HEK293 (cell line): ENCODE measurements at regions not wholly inside any gene's neighbourhood (a gene's known extent, or its start where the extent isn't known, plus 50 kb on each side); places are given as distances from the start of the nearest gene placed in this dataset.

Experiments used
- CTCF ChIA-PET: fragments of 350-600 bp; formaldehyde crosslinking; extraction: SDS; loops from one replicate; lab custom pipeline; 2021; ENCODE audit warnings: antibody characterized with exemption; lab: Yijun Ruan, JAX
- POLR2A ChIA-PET: fragments of 300-600 bp; formaldehyde crosslinking; extraction: SDS; loops from one replicate; lab custom pipeline; 2020; ENCODE audit warnings: antibody characterized with exemption, inconsistent platforms; lab: Yijun Ruan, JAX
- H3K27ac ChIP-seq: fragments of 200-500 bp; sonication (Bioruptor generic); 2 replicates; pipeline ENCODE4 v1.5.1; 2014; ENCODE audit warnings: low read depth, low read length, control low read depth, inconsistent platforms; ENCODE audit errors: extremely low read depth
- H3K36me3 ChIP-seq, 2 experiments: fragments of 200-500 bp in 1 of 2; sonication (Bioruptor generic) in 1 of 2; 1 replicate in 1 of 2; 2 replicates in 1 of 2; pipeline ENCODE4 v1.5.1; 2014 to 2017; ENCODE audit warnings: inconsistent platforms in 2 of 2, low read length in 2 of 2; ENCODE audit not compliant: control insufficient read depth in 2 of 2, insufficient read depth in 1 of 2
- H3K4me1 ChIP-seq: fragments of 200-500 bp; sonication (Bioruptor generic); 2 replicates; pipeline ENCODE4 v1.5.1; 2014; ENCODE audit warnings: mild to moderate bottlenecking, low read length, inconsistent platforms; ENCODE audit not compliant: control insufficient read depth, insufficient read depth
- H3K4me3 ChIP-seq: 2 replicates; pipeline ENCODE4 v1.5.1; 2011; ENCODE audit warnings: low read depth, mild to moderate bottlenecking, control low read depth, low read length, moderate library complexity
- H3K9me3 ChIP-seq: fragments of 200-500 bp; sonication (Bioruptor generic); 2 replicates; pipeline ENCODE4 v1.5.1; 2014; ENCODE audit warnings: low read depth, low read length, inconsistent platforms; ENCODE audit not compliant: control insufficient read depth, insufficient read depth
- YY1 ChIP-seq: fragments of 450-650 bp; formaldehyde crosslinking; IDR thresholded peaks from 2 replicates; pipeline ENCODE4 v1.5.1; 2018; ENCODE audit warnings: missing biosample characterization, missing genetic modification characterization
- ZBTB1 ChIP-seq: fragments of 450-650 bp; formaldehyde crosslinking; IDR thresholded peaks from 2 replicates; pipeline ENCODE4 v1.5.1; 2016; ENCODE audit warnings: missing biosample characterization, missing genetic modification characterization
- ZBTB8A ChIP-seq: fragments of 450-650 bp; formaldehyde crosslinking; IDR thresholded peaks from 2 replicates; pipeline ENCODE4 v1.5.1; 2016; ENCODE audit warnings: missing biosample characterization, missing genetic modification characterization
- ZFP41 ChIP-seq: fragments of 450-650 bp; formaldehyde crosslinking; IDR thresholded peaks from 2 replicates; pipeline ENCODE4 v1.5.1; 2016; ENCODE audit warnings: missing biosample characterization, missing genetic modification characterization, borderline replicate concordance
- ZNF114 ChIP-seq: fragments of 450-650 bp; formaldehyde crosslinking; IDR thresholded peaks from 2 replicates; pipeline ENCODE4 v1.5.0; 2017; ENCODE audit warnings: missing biosample characterization, missing genetic modification characterization
- ZNF140 ChIP-seq: fragments of 450-650 bp; formaldehyde crosslinking; IDR thresholded peaks from 2 replicates; pipeline ENCODE4 v1.5.1; 2016; ENCODE audit warnings: missing biosample characterization, missing genetic modification characterization
- ZNF155 ChIP-seq: fragments of 450-650 bp; formaldehyde crosslinking; IDR thresholded peaks from 2 replicates; pipeline ENCODE4 v1.5.1; 2016; ENCODE audit warnings: missing biosample characterization, missing genetic modification characterization
- ZNF274 ChIP-seq, 2 experiments: fragments of 200-500 bp in 1 of 2; fragments of 450-650 bp in 1 of 2; sonication (Bioruptor generic) in 1 of 2; formaldehyde crosslinking in 1 of 2; IDR thresholded peaks; 2 replicates each; pipeline versions ENCODE4 v1.5.1 to v1.6.1; 2014 to 2016; ENCODE audit warnings: borderline replicate concordance in 1 of 2, inconsistent platforms in 1 of 2, low read length in 1 of 2, missing biosample characterization in 1 of 2, missing genetic modification characterization in 1 of 2
- ZNF311 ChIP-seq: fragments of 450-650 bp; formaldehyde crosslinking; IDR thresholded peaks from 2 replicates; pipeline ENCODE4 v1.5.1; 2017; ENCODE audit warnings: missing biosample characterization, missing genetic modification characterization, borderline replicate concordance
- ZNF335 ChIP-seq: fragments of 450-650 bp; formaldehyde crosslinking; conservative IDR thresholded peaks from 2 replicates; pipeline ENCODE4 v1.5.1; 2016; ENCODE audit warnings: missing biosample characterization, missing genetic modification characterization
- ZNF623 ChIP-seq: fragments of 450-650 bp; formaldehyde crosslinking; IDR thresholded peaks from 2 replicates; pipeline ENCODE4 v1.5.1; 2016; ENCODE audit warnings: missing biosample characterization, missing genetic modification characterization
- ZNF629 ChIP-seq: fragments of 450-650 bp; formaldehyde crosslinking; IDR thresholded peaks from 2 replicates; pipeline ENCODE4 v1.5.1; 2017; ENCODE audit warnings: missing biosample characterization, missing genetic modification characterization
- ZNF670 ChIP-seq: fragments of 450-650 bp; formaldehyde crosslinking; IDR thresholded peaks from 2 replicates; pipeline ENCODE4 v1.5.1; 2016; ENCODE audit warnings: missing biosample characterization, missing genetic modification characterization, low read depth
- ZNF830 ChIP-seq: fragments of 450-650 bp; IDR thresholded peaks from 2 replicates; pipeline ENCODE4 v1.5.0; 2018; ENCODE audit warnings: missing biosample characterization, missing genetic modification characterization, low read depth, mild to moderate bottlenecking, moderate library complexity
- ZXDB ChIP-seq: fragments of 450-650 bp; formaldehyde crosslinking; IDR thresholded peaks from 2 replicates; pipeline ENCODE4 v1.5.1; 2016; ENCODE audit warnings: missing biosample characterization, missing genetic modification characterization
- TF ChIP-seq, protein P1 (sequence below): fragments of 450-650 bp; formaldehyde crosslinking; IDR thresholded peaks from 2 replicates; pipeline ENCODE4 v1.5.1; 2016; ENCODE audit warnings: missing biosample characterization, missing genetic modification characterization
- TF ChIP-seq, protein P2 (sequence below): fragments of 450-650 bp; IDR thresholded peaks from 2 replicates; pipeline ENCODE4 v1.5.1; 2018; ENCODE audit warnings: missing biosample characterization, missing genetic modification characterization
- TF ChIP-seq, protein P3 (sequence below): fragments of 450-650 bp; formaldehyde crosslinking; optimal IDR thresholded peaks from 2 replicates; pipeline ENCODE3; 2016; ENCODE audit warnings: missing biosample characterization, mild to moderate bottlenecking, missing genetic modification characterization
- TF ChIP-seq, protein P4 (sequence below): fragments of 450-650 bp; formaldehyde crosslinking; IDR thresholded peaks from 2 replicates; pipeline ENCODE4 v1.5.1; 2017; ENCODE audit warnings: missing biosample characterization, missing genetic modification characterization
- TF ChIP-seq, protein P5 (sequence below): fragments of 450-650 bp; formaldehyde crosslinking; IDR thresholded peaks from 2 replicates; pipeline ENCODE4 v1.5.1; 2017; ENCODE audit warnings: missing biosample characterization, missing genetic modification characterization

DNA sequence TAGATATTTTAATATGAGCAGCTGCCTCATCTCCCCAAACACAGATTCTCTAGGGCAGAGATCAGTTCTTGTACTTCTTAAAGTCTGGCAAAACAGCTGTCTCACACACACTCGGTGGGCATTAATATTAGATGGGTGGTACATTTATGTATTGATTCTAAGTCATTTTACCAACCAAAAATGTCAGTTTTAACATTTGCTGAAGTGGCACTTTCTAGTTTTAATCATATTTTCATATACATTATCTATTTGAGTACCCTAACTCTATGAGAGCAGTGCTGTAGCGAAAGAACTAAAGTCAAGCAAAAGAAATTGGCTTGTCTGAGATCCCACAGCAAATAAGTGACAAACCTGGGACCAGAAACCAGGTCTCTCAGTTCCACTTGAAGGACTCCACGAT, 134.5 kb upstream of the SPRY1 start (continued):
- TF ChIP-seq, protein P1, sequence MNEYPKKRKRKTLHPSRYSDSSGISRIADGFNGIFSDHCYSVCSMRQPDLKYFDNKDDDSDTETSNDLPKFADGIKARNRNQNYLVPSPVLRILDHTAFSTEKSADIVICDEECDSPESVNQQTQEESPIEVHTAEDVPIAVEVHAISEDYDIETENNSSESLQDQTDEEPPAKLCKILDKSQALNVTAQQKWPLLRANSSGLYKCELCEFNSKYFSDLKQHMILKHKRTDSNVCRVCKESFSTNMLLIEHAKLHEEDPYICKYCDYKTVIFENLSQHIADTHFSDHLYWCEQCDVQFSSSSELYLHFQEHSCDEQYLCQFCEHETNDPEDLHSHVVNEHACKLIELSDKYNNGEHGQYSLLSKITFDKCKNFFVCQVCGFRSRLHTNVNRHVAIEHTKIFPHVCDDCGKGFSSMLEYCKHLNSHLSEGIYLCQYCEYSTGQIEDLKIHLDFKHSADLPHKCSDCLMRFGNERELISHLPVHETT (tag by site-specific recombination) = no peak
- TF ChIP-seq ZNF830 (no peak), ZNF274 (IDR thresholded peaks at IDR 0.05; ENCODE audit: low read length) (no peak), ZNF274 (tag by site-specific recombination; IDR thresholded peaks at IDR 0.05; ENCODE audit: borderline replicate concordance) (no peak), ZBTB8A (tag by site-specific recombination) (no peak), ZNF114 (tag by site-specific recombination) (no peak), ZBTB1 (tag by site-specific recombination) (no peak), YY1 (tag by site-specific recombination) (no peak), ZXDB (tag by site-specific recombination) (no peak)
- TF ChIP-seq, protein P2, sequence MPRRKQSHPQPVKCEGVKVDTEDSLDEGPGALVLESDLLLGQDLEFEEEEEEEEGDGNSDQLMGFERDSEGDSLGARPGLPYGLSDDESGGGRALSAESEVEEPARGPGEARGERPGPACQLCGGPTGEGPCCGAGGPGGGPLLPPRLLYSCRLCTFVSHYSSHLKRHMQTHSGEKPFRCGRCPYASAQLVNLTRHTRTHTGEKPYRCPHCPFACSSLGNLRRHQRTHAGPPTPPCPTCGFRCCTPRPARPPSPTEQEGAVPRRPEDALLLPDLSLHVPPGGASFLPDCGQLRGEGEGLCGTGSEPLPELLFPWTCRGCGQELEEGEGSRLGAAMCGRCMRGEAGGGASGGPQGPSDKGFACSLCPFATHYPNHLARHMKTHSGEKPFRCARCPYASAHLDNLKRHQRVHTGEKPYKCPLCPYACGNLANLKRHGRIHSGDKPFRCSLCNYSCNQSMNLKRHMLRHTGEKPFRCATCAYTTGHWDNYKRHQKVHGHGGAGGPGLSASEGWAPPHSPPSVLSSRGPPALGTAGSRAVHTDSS (tag by site-specific recombination) = no peak

DNA sequence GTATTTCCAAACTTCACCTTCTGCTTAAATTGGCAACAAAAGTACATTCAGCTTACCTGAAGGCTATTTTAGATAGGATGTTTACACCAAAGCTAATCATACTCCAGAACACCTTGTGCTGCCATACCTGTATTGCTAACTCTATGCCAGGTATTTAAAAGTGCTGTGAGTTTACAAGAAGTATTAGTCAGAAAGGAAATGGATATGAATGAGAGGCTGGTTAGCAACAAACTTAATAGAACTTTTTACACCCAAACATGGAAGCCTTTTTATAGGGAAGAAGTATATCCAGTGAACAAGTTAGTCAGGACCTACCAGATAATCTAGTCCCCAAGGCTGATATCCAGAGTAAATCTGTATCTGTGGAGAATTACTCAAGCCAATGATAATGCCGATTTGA, 131.2 kb upstream of the SPRY1 start:
- H3K9me3 ChIP-seq = no peaks in the 10 kb centered on the region
- H3K36me3 ChIP-seq = no peaks in the 10 kb centered on the region
- CTCF ChIA-PET = no interaction called here
- H3K4me3 ChIP-seq = no peak overlapping the region
- H3K4me1 ChIP-seq = no peaks in the 10 kb centered on the region
- POLR2A ChIA-PET = no interaction called here
- H3K27ac ChIP-seq = no peak overlapping the region
- no peak for TF ChIP-seq ZNF140 (tag by site-specific recombination)
- TF ChIP-seq ZNF335 = no peak
- TF ChIP-seq, protein P3, sequence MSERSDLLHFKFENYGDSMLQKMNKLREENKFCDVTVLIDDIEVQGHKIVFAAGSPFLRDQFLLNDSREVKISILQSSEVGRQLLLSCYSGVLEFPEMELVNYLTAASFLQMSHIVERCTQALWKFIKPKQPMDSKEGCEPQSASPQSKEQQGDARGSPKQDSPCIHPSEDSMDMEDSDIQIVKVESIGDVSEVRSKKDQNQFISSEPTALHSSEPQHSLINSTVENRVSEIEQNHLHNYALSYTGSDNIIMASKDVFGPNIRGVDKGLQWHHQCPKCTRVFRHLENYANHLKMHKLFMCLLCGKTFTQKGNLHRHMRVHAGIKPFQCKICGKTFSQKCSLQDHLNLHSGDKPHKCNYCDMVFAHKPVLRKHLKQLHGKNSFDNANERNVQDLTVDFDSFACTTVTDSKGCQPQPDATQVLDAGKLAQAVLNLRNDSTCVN = no peak
- no peak for TF ChIP-seq ZNF155 (tag by site-specific recombination)
- TF ChIP-seq, protein P2 (tag by site-specific recombination) = no peak
- no peak for TF ChIP-seq ZNF629 (tag by site-specific recombination)
- TF ChIP-seq, protein P4, sequence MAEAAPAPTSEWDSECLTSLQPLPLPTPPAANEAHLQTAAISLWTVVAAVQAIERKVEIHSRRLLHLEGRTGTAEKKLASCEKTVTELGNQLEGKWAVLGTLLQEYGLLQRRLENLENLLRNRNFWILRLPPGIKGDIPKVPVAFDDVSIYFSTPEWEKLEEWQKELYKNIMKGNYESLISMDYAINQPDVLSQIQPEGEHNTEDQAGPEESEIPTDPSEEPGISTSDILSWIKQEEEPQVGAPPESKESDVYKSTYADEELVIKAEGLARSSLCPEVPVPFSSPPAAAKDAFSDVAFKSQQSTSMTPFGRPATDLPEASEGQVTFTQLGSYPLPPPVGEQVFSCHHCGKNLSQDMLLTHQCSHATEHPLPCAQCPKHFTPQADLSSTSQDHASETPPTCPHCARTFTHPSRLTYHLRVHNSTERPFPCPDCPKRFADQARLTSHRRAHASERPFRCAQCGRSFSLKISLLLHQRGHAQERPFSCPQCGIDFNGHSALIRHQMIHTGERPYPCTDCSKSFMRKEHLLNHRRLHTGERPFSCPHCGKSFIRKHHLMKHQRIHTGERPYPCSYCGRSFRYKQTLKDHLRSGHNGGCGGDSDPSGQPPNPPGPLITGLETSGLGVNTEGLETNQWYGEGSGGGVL = no peak
- TF ChIP-seq ZFP41 (tag by site-specific recombination) = no peak
- no peak for TF ChIP-seq ZNF311 (tag by site-specific recombination)
- no peak for TF ChIP-seq ZNF670
- TF ChIP-seq, protein P5, sequence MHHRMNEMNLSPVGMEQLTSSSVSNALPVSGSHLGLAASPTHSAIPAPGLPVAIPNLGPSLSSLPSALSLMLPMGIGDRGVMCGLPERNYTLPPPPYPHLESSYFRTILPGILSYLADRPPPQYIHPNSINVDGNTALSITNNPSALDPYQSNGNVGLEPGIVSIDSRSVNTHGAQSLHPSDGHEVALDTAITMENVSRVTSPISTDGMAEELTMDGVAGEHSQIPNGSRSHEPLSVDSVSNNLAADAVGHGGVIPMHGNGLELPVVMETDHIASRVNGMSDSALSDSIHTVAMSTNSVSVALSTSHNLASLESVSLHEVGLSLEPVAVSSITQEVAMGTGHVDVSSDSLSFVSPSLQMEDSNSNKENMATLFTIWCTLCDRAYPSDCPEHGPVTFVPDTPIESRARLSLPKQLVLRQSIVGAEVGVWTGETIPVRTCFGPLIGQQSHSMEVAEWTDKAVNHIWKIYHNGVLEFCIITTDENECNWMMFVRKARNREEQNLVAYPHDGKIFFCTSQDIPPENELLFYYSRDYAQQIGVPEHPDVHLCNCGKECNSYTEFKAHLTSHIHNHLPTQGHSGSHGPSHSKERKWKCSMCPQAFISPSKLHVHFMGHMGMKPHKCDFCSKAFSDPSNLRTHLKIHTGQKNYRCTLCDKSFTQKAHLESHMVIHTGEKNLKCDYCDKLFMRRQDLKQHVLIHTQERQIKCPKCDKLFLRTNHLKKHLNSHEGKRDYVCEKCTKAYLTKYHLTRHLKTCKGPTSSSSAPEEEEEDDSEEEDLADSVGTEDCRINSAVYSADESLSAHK (tag by site-specific recombination) = no peak
- TF ChIP-seq ZNF623 (tag by site-specific recombination) = no peak
